ENCODE measurements at regions not wholly inside any gene's neighbourhood (a gene's known extent, or its start where the extent isn't known, plus 50 kb on each side); places are given as distances from the start of the nearest gene placed in this dataset.

- Histone ChIP-seq H3K4me1 (ENCODE audit: control insufficient read depth in 5 of 5, insufficient read depth in 5 of 5, low read length in 5 of 5) (peaks cover 20 to 55% (median 53%) of the 10 kb centered on the region in 5 donors), H3K4me3 (ENCODE audit: low read depth in 1 of 5, low read length in 5 of 5) (no peak overlapping the region), H3K27me3 (ENCODE audit: control insufficient read depth in 5 of 5, insufficient read depth in 4 of 5, low read length in 5 of 5) (no peaks in the 10 kb centered on the region), H3K9me3 (ENCODE audit: control insufficient read depth in 5 of 5, low read length in 5 of 5) (no peaks in the 10 kb centered on the region), H3K36me3 (ENCODE audit: control insufficient read depth in 5 of 5, insufficient read depth in 5 of 5, low read length in 5 of 5) (no peaks in the 10 kb centered on the region), H3K27ac (ENCODE audit: low read depth, low read length) (peak overlapping the region; percentile 88), H3K9ac (ENCODE audit: low read length in 5 of 5) (no peak overlapping the region)
Measured at GRCh38 chr14:76948976-76949375, 79.5 kb downstream of the IRF2BPL start.

GRCh38 chr14:76948213-76948947 is 80.1 kb downstream of the IRF2BPL start:
- no peak overlapping the region for H3K9ac ChIP-seq (ENCODE audit: low read length in 5 of 5)

GRCh38 chr14:76947838-76948184 is 80.7 kb downstream of the IRF2BPL start:
- Histone ChIP-seq H3K27ac (ENCODE audit: low read depth, low read length) (peak overlapping the region; percentile 88), H3K9ac (ENCODE audit: low read length in 5 of 5) (no peak overlapping the region), H3K4me3 (ENCODE audit: low read depth in 1 of 5, low read length in 5 of 5) (no peak overlapping the region), H3K9me3 (ENCODE audit: control insufficient read depth in 5 of 5, low read length in 5 of 5) (no peaks in the 10 kb centered on the region), H3K27me3 (ENCODE audit: control insufficient read depth in 5 of 5, insufficient read depth in 4 of 5, low read length in 5 of 5) (no peaks in the 10 kb centered on the region), H3K36me3 (ENCODE audit: control insufficient read depth in 5 of 5, insufficient read depth in 5 of 5, low read length in 5 of 5) (no peaks in the 10 kb centered on the region), H3K4me1 (ENCODE audit: control insufficient read depth in 5 of 5, insufficient read depth in 5 of 5, low read length in 5 of 5) (peaks cover 18 to 45% (median 45%) of the 10 kb centered on the region in 5 donors)

More at GRCh38 chr14:76948213-76948947, 80.1 kb downstream of the IRF2BPL start:
- Histone ChIP-seq H3K9me3 (ENCODE audit: control insufficient read depth in 5 of 5, low read length in 5 of 5) (no peaks in the 10 kb centered on the region), H3K27ac (ENCODE audit: low read depth, low read length) (peak overlapping the region; percentile 88), H3K27me3 (ENCODE audit: control insufficient read depth in 5 of 5, insufficient read depth in 4 of 5, low read length in 5 of 5) (no peaks in the 10 kb centered on the region), H3K4me3 (ENCODE audit: low read depth in 1 of 5, low read length in 5 of 5) (no peak overlapping the region), H3K4me1 (ENCODE audit: control insufficient read depth in 5 of 5, insufficient read depth in 5 of 5, low read length in 5 of 5) (peaks cover 20 to 50% (median 49%) of the 10 kb centered on the region in 5 donors), H3K36me3 (ENCODE audit: control insufficient read depth in 5 of 5, insufficient read depth in 5 of 5, low read length in 5 of 5) (no peaks in the 10 kb centered on the region)

- Histone ChIP-seq H3K9me3 (ENCODE audit: control insufficient read depth in 5 of 5, low read length in 5 of 5) (no peaks in the 10 kb centered on the region), H3K4me1 (ENCODE audit: control insufficient read depth in 5 of 5, insufficient read depth in 5 of 5, low read length in 5 of 5) (peaks cover 18 to 45% (median 45%) of the 10 kb centered on the region in 5 donors), H3K27me3 (ENCODE audit: control insufficient read depth in 5 of 5, insufficient read depth in 4 of 5, low read length in 5 of 5) (no peaks in the 10 kb centered on the region), H3K36me3 (ENCODE audit: control insufficient read depth in 5 of 5, insufficient read depth in 5 of 5, low read length in 5 of 5) (no peaks in the 10 kb centered on the region), H3K9ac (ENCODE audit: low read length in 5 of 5) (peak overlapping the region in 3 of 5 donors; percentile 50 to 64 (median 56)), H3K27ac (ENCODE audit: low read depth, low read length) (peak overlapping the region; percentile 88), H3K4me3 (ENCODE audit: low read depth in 1 of 5, low read length in 5 of 5) (peak overlapping the region in 3 of 5 donors; percentile 4 to 22 (median 17))
Measured at GRCh38 chr14:76947078-76947837, 81.2 kb downstream of the IRF2BPL start.

- H3K9ac ChIP-seq (ENCODE audit: low read length in 5 of 5) = peak overlapping the region in 3 of 5 donors; percentile 50 to 64 (median 56)
- no peaks in the 10 kb centered on the region for H3K36me3 ChIP-seq (ENCODE audit: control insufficient read depth in 5 of 5, insufficient read depth in 5 of 5, low read length in 5 of 5)
- no peaks in the 10 kb centered on the region for H3K27me3 ChIP-seq (ENCODE audit: control insufficient read depth in 5 of 5, insufficient read depth in 4 of 5, low read length in 5 of 5)
- peaks cover 18 to 43% (median 41%) of the 10 kb centered on the region in 5 donors for H3K4me1 ChIP-seq (ENCODE audit: control insufficient read depth in 5 of 5, insufficient read depth in 5 of 5, low read length in 5 of 5)
- peak overlapping the region in 2 of 5 donors; percentile 4 to 22 for H3K4me3 ChIP-seq (ENCODE audit: low read depth in 1 of 5, low read length in 5 of 5)
- no peaks in the 10 kb centered on the region for H3K9me3 ChIP-seq (ENCODE audit: control insufficient read depth in 5 of 5, low read length in 5 of 5)
- H3K27ac ChIP-seq (ENCODE audit: low read depth, low read length) = peak overlapping the region; percentile 88
Measured at GRCh38 chr14:76946753-76947077, 81.8 kb downstream of the IRF2BPL start.

- Histone ChIP-seq H3K36me3 (ENCODE audit: control insufficient read depth in 5 of 5, insufficient read depth in 5 of 5, low read length in 5 of 5) (no peaks in the 10 kb centered on the region), H3K27me3 (ENCODE audit: control insufficient read depth in 5 of 5, insufficient read depth in 4 of 5, low read length in 5 of 5) (no peaks in the 10 kb centered on the region), H3K9ac (ENCODE audit: low read length in 5 of 5) (no peak overlapping the region), H3K27ac (ENCODE audit: low read depth, low read length) (no peak overlapping the region), H3K4me1 (ENCODE audit: control insufficient read depth in 5 of 5, insufficient read depth in 5 of 5, low read length in 5 of 5) (peaks cover 9 to 15% (median 14%) of the 10 kb centered on the region in 5 donors), H3K4me3 (ENCODE audit: low read depth in 1 of 5, low read length in 5 of 5) (no peak overlapping the region), H3K9me3 (ENCODE audit: control insufficient read depth in 5 of 5, low read length in 5 of 5) (no peaks in the 10 kb centered on the region)
Measured at GRCh38 chr14:76943072-76943471, 85.4 kb downstream of the IRF2BPL start.

- Histone ChIP-seq H3K27ac (ENCODE audit: low read depth, low read length) (no peak overlapping the region), H3K4me1 (ENCODE audit: control insufficient read depth in 5 of 5, insufficient read depth in 5 of 5, low read length in 5 of 5) (peaks cover 5 to 15% (median 13%) of the 10 kb centered on the region in 5 donors), H3K4me3 (ENCODE audit: low read depth in 1 of 5, low read length in 5 of 5) (no peak overlapping the region), H3K9me3 (ENCODE audit: control insufficient read depth in 5 of 5, low read length in 5 of 5) (no peaks in the 10 kb centered on the region), H3K9ac (ENCODE audit: low read length in 5 of 5) (no peak overlapping the region), H3K36me3 (ENCODE audit: control insufficient read depth in 5 of 5, insufficient read depth in 5 of 5, low read length in 5 of 5) (no peaks in the 10 kb centered on the region), H3K27me3 (ENCODE audit: control insufficient read depth in 5 of 5, insufficient read depth in 4 of 5, low read length in 5 of 5) (no peaks in the 10 kb centered on the region)
Measured at GRCh38 chr14:76941946-76942805, 86.3 kb downstream of the IRF2BPL start.

GRCh38 chr14:76941544-76941943 is 87.0 kb downstream of the IRF2BPL start:
- Histone ChIP-seq H3K4me1 (ENCODE audit: control insufficient read depth in 5 of 5, insufficient read depth in 5 of 5, low read length in 5 of 5) (peaks cover 0 to 15% (median 13%) of the 10 kb centered on the region in 5 donors), H3K36me3 (ENCODE audit: control insufficient read depth in 5 of 5, insufficient read depth in 5 of 5, low read length in 5 of 5) (no peaks in the 10 kb centered on the region), H3K4me3 (ENCODE audit: low read depth in 1 of 5, low read length in 5 of 5) (no peak overlapping the region), H3K9me3 (ENCODE audit: control insufficient read depth in 5 of 5, low read length in 5 of 5) (no peaks in the 10 kb centered on the region), H3K27me3 (ENCODE audit: control insufficient read depth in 5 of 5, insufficient read depth in 4 of 5, low read length in 5 of 5) (no peaks in the 10 kb centered on the region), H3K9ac (ENCODE audit: low read length in 5 of 5) (no peak overlapping the region), H3K27ac (ENCODE audit: low read depth, low read length) (no peak overlapping the region)

- no peak overlapping the region for H3K27ac ChIP-seq (ENCODE audit: low read depth, low read length)
- peaks cover 0 to 20% (median 14%) of the 10 kb centered on the region in 5 donors for H3K4me1 ChIP-seq (ENCODE audit: control insufficient read depth in 5 of 5, insufficient read depth in 5 of 5, low read length in 5 of 5)
- H3K9ac ChIP-seq (ENCODE audit: low read length in 5 of 5) = no peak overlapping the region
Measured at GRCh38 chr14:76940021-76940760, 88.3 kb downstream of the IRF2BPL start.

More at GRCh38 chr14:76940021-76940760, 88.3 kb downstream of the IRF2BPL start:
- Histone ChIP-seq H3K4me3 (ENCODE audit: low read depth in 1 of 5, low read length in 5 of 5) (no peak overlapping the region), H3K9me3 (ENCODE audit: control insufficient read depth in 5 of 5, low read length in 5 of 5) (no peaks in the 10 kb centered on the region), H3K27me3 (ENCODE audit: control insufficient read depth in 5 of 5, insufficient read depth in 4 of 5, low read length in 5 of 5) (no peaks in the 10 kb centered on the region), H3K36me3 (ENCODE audit: control insufficient read depth in 5 of 5, insufficient read depth in 5 of 5, low read length in 5 of 5) (no peaks in the 10 kb centered on the region)
